HepG2 (cell line): ENCODE measurements at regions not wholly inside any gene's neighbourhood (a gene's known extent, or its start where the extent isn't known, plus 50 kb on each side); places are given as distances from the start of the nearest gene placed in this dataset.

Source experiments
- CREM ChIP-seq, 2 experiments: sonication (generic) in 1 of 2; formaldehyde crosslinking in 1 of 2; IDR thresholded peaks; 2 replicates each; pipeline versions ENCODE4 v1.4.0 to v1.6.1; 2016 to 2020; ENCODE audit warnings: antibody characterized with exemption in 1 of 2, mild to moderate bottlenecking in 1 of 2, missing genetic modification reagents in 1 of 2
- SETDB1 ChIP-seq: sonication (generic); formaldehyde crosslinking; IDR thresholded peaks from 2 replicates; pipeline ENCODE4 v1.5.1; 2020; ENCODE audit warnings: missing genetic modification reagents, mild to moderate bottlenecking, borderline replicate concordance
- SYNCRIP ChIP-seq: fragments of 200-400 bp; formaldehyde crosslinking; IDR thresholded peaks from 2 replicates; pipeline ENCODE4 v1.6.1; 2018; ENCODE audit warnings: mild to moderate bottlenecking, low read depth, low read length; ENCODE audit not compliant: insufficient read depth
- U2AF2 ChIP-seq: fragments of 200-400 bp; formaldehyde crosslinking; IDR thresholded peaks from 2 replicates; pipeline ENCODE4 v1.6.1; 2017; ENCODE audit warnings: low read depth, mild to moderate bottlenecking, low read length
- ZFP82 ChIP-seq: sonication (generic); formaldehyde crosslinking; IDR thresholded peaks from 2 replicates; pipeline ENCODE4 v1.5.1; 2020; ENCODE audit warnings: mild to moderate bottlenecking, missing genetic modification reagents, borderline replicate concordance
- ZNF644 ChIP-seq: IDR thresholded peaks from 2 replicates; pipeline ENCODE4 v1.6.1; 2016; ENCODE audit warnings: low read depth
- ZNF687 ChIP-seq: sonication (generic); formaldehyde crosslinking; IDR thresholded peaks from 2 replicates; pipeline ENCODE4 v1.5.1; 2020; ENCODE audit warnings: mild to moderate bottlenecking, missing genetic modification reagents, moderate library complexity
- ZNF713 ChIP-seq: sonication (generic); formaldehyde crosslinking; IDR thresholded peaks from 2 replicates; pipeline ENCODE4 v1.4.0; 2020; ENCODE audit warnings: mild to moderate bottlenecking, missing genetic modification reagents
- TF ChIP-seq, protein P1 (sequence below): sonication (generic); formaldehyde crosslinking; IDR thresholded peaks from 2 replicates; pipeline ENCODE4 v1.4.0; 2020; ENCODE audit warnings: mild to moderate bottlenecking, missing genetic modification reagents

GRCh38 chr13:80010846-80011245 is 330.1 kb downstream of the SPRY2 start (continued):
- TF ChIP-seq ZNF687 (CRISPR knock-in tag) (no peak), ZNF644 (CRISPR knock-in tag) (no peak), U2AF2 (no peak), SETDB1 (no peak), SYNCRIP (no peak), CREM (IDR thresholded peaks at IDR 0.05) (no peak), CREM (CRISPR knock-in tag; IDR thresholded peaks at IDR 0.05) (no peak), ZNF713 (CRISPR knock-in tag) (no peak), ZFP82 (CRISPR knock-in tag) (no peak)
- TF ChIP-seq, protein P1, sequence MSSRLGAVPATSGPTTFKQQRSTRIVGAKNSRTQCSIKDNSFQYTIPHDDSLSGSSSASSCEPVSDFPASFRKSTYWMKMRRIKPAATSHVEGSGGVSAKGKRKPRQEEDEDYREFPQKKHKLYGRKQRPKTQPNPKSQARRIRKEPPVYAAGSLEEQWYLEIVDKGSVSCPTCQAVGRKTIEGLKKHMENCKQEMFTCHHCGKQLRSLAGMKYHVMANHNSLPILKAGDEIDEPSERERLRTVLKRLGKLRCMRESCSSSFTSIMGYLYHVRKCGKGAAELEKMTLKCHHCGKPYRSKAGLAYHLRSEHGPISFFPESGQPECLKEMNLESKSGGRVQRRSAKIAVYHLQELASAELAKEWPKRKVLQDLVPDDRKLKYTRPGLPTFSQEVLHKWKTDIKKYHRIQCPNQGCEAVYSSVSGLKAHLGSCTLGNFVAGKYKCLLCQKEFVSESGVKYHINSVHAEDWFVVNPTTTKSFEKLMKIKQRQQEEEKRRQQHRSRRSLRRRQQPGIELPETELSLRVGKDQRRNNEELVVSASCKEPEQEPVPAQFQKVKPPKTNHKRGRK, result no peak
